Gastrocnemius medialis (tissue), 4 donors: ENCODE measurements at regions not wholly inside any gene's neighbourhood (a gene's known extent, or its start where the extent isn't known, plus 50 kb on each side); places are given as distances from the start of the nearest gene placed in this dataset.

Experiments used
- POLR2A ChIP-seq, 2 donors: fragments of 450-650 bp; IDR thresholded peaks; one replicate each; pipeline ENCODE4 v1.6.1; 2017; ENCODE audit warnings: antibody characterized with exemption in 2 of 2, mild to moderate bottlenecking in 2 of 2, moderate library complexity in 2 of 2
- TF ChIP-seq, protein P1 (sequence below), 5 experiments: fragments of 450-650 bp in 3 of 5; fragments of 200-600 bp in 2 of 5; sonication (generic) in 2 of 5; IDR thresholded peaks in 4 of 5; conservative IDR thresholded peaks in 1 of 5; 1 replicate in 4 of 5; 2 replicates in 1 of 5; pipeline ENCODE4 v1.5.1; 2016 to 2019; ENCODE audit warnings: antibody characterized with exemption in 5 of 5, mild to moderate bottlenecking in 3 of 5, moderate library complexity in 3 of 5

DNA sequence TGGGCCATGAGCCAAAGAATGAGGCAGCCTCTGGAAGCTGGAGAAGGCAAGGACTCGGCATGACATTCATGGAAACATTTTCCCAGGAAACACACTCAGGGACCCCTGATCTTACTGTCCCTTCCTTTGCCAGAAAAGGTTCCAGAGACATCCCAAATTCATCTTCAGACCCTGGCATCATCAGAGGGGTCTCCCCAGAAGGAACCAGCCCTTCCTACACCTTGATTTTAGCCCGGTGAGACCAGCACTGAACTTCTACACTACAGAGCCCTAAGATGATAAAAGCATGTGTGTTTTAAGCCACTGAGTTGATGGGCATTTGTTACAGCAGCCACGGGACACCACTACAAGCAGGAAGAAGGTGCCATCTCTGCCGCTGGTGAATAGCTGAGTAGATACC is 262.3 kb downstream of the C16orf95 start:
- TF ChIP-seq, protein P1, sequence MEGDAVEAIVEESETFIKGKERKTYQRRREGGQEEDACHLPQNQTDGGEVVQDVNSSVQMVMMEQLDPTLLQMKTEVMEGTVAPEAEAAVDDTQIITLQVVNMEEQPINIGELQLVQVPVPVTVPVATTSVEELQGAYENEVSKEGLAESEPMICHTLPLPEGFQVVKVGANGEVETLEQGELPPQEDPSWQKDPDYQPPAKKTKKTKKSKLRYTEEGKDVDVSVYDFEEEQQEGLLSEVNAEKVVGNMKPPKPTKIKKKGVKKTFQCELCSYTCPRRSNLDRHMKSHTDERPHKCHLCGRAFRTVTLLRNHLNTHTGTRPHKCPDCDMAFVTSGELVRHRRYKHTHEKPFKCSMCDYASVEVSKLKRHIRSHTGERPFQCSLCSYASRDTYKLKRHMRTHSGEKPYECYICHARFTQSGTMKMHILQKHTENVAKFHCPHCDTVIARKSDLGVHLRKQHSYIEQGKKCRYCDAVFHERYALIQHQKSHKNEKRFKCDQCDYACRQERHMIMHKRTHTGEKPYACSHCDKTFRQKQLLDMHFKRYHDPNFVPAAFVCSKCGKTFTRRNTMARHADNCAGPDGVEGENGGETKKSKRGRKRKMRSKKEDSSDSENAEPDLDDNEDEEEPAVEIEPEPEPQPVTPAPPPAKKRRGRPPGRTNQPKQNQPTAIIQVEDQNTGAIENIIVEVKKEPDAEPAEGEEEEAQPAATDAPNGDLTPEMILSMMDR (IDR thresholded peaks at IDR 0.05 in 4 of 5, conservative IDR thresholded peaks at IDR 0.05 in 1 of 5), result no peak
- TF ChIP-seq POLR2A (IDR thresholded peaks at IDR 0.05), result no peak
